Fibroblast of peridontal ligament (primary cell): ENCODE measurements at regions not wholly inside any gene's neighbourhood (a gene's known extent, or its start where the extent isn't known, plus 50 kb on each side); places are given as distances from the start of the nearest gene placed in this dataset.

Experiments used
- DNase-seq: peaks from one replicate; pipeline ENCODE4 v3.0.0-alpha.2; 2010; ENCODE audit errors: extremely low read depth

- DNase-seq: no peak
Observed at GRCh38 chr1:193525917-193526710, 339.7 kb upstream of the B3GALT2 start.

DNA sequence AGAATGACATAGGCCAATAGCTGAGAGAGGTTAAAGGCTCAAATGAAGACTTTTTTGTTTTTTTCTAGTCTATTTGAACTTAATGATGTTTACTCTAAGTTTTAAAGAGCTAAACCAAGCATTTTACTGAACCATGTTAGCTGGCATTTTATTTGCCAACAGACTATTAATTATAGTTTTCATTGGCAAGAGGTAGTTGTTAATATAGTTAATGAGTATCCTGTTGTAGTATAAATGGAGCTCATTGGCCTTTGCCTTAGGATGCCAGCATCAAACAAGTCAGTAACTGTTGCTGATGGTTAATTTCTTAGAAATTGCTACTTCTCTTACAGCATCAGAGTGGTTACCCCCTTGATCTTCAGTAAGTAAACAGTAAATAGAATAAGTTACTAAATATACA, 339.0 kb upstream of the B3GALT2 start:
- DNase-seq: no peak

GRCh38 chr1:193524616-193525015, 338.2 kb upstream of the B3GALT2 start:
- no peak for DNase-seq

- DNase-seq: no peak
Observed at GRCh38 chr1:193524021-193524420, 337.6 kb upstream of the B3GALT2 start.

GRCh38 chr1:193520472-193520871, 334.1 kb upstream of the B3GALT2 start:
- DNase-seq: no peak

GRCh38 chr1:193519922-193520321, 333.5 kb upstream of the B3GALT2 start:
- DNase-seq: no peak

- DNase-seq: no peak
Observed at GRCh38 chr1:193516755-193517388, 330.5 kb upstream of the B3GALT2 start.

- DNase-seq: no peak
Observed at GRCh38 chr1:193514397-193514796, 328.0 kb upstream of the B3GALT2 start.

- DNase-seq: no peak
Observed at GRCh38 chr1:193513032-193513431, 326.6 kb upstream of the B3GALT2 start.

GRCh38 chr1:193504920-193505319, 318.5 kb upstream of the B3GALT2 start:
- DNase-seq: no peak

DNA sequence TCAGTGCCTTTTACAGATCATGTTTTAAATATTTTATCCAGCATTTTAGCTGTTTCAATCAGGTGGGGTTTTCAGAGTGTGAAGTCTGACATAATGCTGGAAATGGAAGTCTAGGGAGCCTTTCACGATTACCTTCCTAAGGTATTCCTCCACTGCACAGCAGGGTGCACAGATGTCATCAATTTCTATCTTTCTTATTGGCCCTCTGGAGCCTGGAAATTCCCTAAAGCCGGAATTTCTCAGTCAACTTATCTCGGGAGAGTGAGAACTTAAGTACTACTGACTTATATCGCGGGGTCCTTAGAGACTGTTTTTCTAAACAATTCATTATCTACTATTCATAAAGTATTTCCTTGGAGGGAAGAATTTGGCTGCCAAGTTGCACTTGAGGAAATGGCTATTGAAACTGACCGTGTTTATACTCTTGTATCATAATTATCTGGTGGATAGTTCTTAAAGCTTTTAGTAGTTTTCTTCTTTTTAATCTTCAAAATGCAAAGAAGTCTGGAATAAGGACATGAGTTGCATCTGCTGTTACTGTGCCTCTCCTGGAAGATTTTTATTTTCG, 311.8 kb upstream of the B3GALT2 start:
- DNase-seq: no peak

GRCh38 chr1:193494368-193494767, 308.0 kb upstream of the B3GALT2 start:
- no peak for DNase-seq

GRCh38 chr1:193489191-193489590, 302.8 kb upstream of the B3GALT2 start:
- DNase-seq: no peak

DNA sequence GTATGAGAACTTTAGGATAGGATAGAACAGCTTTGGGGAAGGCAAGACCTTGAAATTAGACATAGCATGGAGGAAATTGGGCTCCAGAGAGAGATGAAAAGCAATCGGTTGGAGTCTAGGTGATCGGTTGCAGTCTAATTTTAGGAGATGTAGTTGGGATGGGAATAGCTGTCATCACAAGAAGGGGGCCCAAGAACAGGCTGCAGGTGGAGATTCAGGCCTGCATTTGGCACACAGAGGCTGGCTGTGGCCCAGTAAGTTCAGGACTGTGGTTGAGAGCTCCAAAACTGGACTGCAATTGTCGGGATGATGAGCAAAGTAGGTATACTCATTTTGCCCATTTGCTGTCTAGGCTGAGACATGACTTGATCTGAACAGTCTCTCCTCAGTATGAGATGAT, 301.3 kb upstream of the B3GALT2 start:
- no peak for DNase-seq

DNA sequence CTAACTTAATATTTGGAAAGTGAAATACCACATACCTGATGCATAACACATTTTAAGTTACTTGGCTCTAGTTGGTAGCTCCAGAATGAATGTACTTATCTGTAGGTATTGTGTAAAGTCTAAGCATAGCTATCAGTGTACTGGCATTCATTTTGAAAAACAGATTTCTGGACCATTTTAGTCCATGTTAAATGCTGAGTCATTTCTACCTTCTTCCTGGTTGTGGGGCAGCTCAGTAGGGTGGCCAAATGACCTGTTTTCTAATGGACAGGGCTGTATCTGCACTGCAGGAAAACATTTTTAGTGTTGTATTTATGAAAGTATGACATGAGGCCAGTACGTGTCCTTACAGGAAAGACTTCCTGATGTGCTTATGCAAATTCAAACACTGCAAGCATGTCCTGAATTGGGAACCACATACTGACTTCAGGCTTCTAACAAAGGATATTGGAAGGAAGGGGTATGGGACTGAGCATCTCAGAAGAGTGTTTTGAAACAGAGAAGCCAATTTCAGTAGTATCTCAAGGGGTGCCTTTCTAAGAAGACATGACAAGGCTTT, 300.3 kb upstream of the B3GALT2 start:
- no peak for DNase-seq

DNA sequence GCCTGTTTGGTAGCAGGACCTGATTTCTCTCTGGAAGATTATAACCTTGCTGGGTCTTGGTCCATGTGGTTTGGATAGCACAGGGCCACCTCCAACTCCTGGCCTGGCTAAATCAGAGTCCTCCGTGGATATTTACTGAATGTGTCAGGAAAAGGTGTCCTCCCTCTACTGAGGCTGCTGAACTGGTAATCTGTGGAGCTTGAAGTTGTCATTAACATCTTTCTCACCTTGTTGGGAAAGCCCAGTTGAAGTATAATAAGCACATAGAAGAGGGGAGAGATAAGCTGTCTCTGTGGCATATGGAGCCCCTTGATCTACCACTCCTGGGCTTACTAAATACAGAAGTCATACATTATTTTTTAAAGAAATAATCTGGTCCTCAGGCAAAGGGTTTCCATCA, 294.3 kb upstream of the B3GALT2 start:
- no peak for DNase-seq

GRCh38 chr1:193479187-193479586, 292.8 kb upstream of the B3GALT2 start:
- no peak for DNase-seq

GRCh38 chr1:193476748-193477147, 290.3 kb upstream of the B3GALT2 start:
- DNase-seq: no peak

- no peak for DNase-seq
Observed at GRCh38 chr1:193473932-193474331, 287.5 kb upstream of the B3GALT2 start.

DNA sequence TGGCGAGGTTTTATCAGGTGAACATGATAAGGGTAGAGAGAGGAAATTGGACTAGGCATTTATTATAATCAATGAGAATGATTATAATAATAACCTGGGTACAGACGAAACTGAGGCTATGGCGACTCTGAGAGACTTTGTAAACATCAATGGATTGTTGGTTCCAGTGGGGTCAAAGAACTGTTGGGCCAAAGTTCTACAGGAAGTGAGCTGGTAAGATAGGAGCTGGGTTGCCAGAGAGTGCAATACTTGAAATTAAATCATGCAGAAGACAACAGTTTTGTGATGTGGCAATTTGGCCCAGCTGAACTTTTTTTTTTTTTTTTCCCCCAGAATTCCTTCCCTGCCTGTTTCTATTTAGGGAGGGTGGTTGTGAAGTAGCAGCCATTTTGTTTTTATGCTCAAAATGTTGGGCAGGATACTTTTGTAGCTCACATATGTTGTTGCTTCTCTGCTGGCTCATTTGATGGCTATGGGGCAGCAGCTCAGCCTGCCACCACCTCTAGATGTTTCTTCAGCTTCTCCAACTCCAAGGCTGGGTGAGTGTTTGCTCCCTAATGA, 286.5 kb upstream of the B3GALT2 start:
- DNase-seq: peak; percentile 7

- DNase-seq: no peak
Observed at GRCh38 chr1:193472430-193472829, 286.0 kb upstream of the B3GALT2 start.

- DNase-seq: no peak
Observed at GRCh38 chr1:193471981-193472380, 285.6 kb upstream of the B3GALT2 start.
